ENCODE measurements at regions not wholly inside any gene's neighbourhood (a gene's known extent, or its start where the extent isn't known, plus 50 kb on each side); places are given as distances from the start of the nearest gene placed in this dataset.
"Not testable (repeated sequence)": the region's sequence is repeated elsewhere in the genome, so short reads cannot be mapped to it uniquely, and the experiment has no call there.

DNA sequence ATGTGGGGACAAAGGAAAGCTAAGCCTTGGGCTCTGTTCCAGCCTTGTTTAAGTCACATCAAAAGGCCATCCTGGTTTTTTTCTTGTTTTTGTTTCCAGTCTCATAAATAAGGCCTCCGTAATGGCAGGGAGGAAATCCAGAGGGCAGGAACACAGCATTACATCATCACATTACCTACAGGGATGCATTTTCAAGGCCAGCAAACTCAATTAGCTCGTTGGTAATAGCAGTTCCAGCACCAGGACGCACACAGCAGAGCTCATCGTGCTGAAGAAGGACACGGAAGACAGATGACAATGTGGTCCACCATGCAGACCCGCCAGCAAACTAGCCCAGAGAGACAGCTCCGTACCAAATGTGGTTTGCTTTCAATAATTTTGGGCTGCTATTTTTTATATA lies 1209.2 kb downstream of the TYW1 start:
- in situ Hi-C loops (cut with HindIII; ENCODE audit: low sequenced_read_pairs), result no loop called here

DNA sequence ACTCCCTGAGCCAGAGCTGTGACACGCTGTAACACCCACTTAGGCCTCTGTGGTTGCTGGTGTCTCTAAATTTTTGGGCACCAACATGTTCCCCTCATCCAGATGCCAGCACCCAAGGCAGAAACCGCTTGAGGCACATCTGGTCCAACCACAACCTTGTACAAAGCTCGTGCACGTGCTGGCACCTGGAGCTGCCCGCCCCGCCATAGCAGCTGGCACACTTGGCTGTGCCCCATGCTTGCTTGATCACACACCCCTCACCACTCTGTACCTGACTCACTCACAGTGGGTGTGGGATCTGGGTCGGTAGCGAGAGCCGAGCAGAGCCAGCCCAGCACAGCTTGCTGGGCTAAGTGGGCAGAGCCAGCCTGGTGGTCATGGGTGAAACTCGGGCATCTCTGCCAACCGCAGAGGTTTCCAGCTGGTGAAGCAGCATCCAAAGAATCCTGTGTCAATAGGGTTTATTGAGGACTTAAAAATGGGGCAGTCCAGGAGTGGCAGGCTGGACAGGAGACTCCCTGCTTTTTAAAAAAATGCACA lies 1210.4 kb downstream of the TYW1 start:
- in situ Hi-C loops (cut with HindIII; ENCODE audit: low sequenced_read_pairs), result no loop called here

- in situ Hi-C loops (cut with HindIII; ENCODE audit: low sequenced_read_pairs), result no loop called here
Observed at GRCh38 chr7:68207676-68208075, 1211.0 kb downstream of the TYW1 start.

DNA sequence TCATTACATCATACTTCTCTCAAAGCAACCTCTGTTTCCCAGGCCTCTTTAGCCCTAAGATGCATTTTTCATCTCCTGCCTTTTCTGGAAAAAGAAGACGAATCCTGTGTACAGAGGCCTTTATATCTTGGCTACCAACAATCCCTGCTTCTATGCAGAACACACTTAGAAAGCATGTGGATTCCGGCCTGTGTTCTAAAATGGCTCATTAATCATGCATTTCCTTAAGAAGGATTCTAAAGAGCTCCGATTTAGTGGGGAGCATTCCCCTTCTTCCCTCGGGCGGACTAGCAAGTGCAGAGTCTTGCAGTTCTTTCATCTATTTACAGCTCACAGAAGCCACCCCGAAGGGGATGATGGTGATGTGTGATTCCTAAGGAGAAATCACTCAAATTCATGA lies 1212.9 kb downstream of the TYW1 start:
- in situ Hi-C loops (cut with HindIII; ENCODE audit: low sequenced_read_pairs), result no loop called here

- in situ Hi-C loops (cut with HindIII; ENCODE audit: low sequenced_read_pairs), result no loop called here
Observed at GRCh38 chr7:68213838-68214237, 1217.2 kb downstream of the TYW1 start.

GRCh38 chr7:68216051-68216450 lies 1219.4 kb downstream of the TYW1 start:
- in situ Hi-C loops (cut with HindIII; ENCODE audit: low sequenced_read_pairs), result no loop called here

DNA sequence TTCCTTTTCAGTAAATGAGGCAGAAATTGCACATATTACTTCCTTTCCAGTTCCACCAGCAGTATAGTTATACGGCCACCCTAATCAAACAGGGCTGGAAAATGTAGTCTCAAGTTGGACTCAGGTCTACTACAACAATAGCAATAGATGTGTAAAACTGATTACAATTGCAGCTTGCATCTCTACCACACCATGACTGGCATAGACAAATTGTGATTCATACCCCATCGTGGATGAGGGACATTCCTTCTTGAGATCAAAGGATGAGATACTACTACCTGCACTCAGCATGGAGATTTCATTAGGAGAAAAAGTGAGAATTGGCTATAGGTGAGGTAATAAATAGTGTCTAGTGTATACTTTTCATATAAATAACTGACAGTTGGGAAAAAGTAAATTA lies 1220.8 kb downstream of the TYW1 start:
- in situ Hi-C loops (cut with HindIII; ENCODE audit: low sequenced_read_pairs), result no loop called here

DNA sequence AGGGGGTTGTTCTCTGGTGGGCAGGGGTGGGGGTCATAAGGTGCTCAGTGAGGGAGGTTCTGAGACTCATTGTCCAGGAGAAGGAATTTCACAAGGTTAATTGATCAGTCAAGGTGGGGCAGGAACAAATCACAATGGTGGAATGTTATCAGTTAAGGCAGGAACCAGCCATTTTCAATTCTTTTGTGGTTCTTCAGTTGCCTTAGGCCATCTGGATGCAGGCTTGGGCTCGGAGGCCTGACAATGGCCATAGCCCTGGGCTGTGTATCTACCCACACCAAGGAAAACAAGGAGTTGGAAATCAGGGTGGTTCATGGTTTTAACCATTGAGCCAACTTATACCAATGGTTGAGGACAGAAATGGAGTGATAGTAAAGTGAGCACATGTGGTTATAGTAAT lies 1221.8 kb downstream of the TYW1 start:
- in situ Hi-C loops (cut with HindIII; ENCODE audit: low sequenced_read_pairs), result no loop called here

GRCh38 chr7:68222311-68222710 lies 1225.7 kb downstream of the TYW1 start:
- in situ Hi-C loops (cut with HindIII; ENCODE audit: low sequenced_read_pairs), result no loop called here

DNA sequence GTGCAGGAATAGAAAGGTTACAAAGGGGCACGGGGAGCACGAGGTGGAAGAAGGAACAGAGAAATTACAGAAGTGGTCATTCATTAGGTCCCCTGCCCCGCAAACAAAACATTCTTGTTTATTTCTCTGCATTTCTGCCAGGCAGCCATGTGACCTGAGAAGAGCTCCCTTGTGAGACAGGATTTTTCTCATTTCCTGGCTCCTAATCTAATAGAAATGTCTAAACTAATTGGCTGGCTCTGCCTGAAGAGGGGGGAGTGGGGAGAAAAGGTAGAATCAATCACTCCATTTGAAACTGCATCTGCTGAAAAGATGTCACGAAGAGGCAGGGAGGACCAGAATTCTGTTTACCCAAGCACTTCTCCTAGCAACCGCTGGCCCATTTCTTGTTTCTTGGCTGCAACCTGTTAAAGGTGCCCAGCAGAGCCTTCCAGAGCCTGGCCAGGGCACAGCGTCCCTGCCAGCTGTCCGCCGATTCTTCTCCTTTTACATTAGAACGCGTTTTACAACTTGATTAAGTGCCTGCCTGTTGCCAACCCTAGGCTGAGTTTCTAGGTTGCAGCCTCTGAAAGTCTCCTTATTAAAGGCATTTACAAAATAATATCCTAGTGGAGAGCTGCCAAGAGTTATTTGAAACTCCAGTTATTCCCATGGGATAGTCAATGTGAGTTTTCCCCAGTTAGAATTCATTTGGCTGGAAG lies 1227.6 kb downstream of the TYW1 start:
- in situ Hi-C loops (cut with HindIII; ENCODE audit: low sequenced_read_pairs), result no loop called here

DNA sequence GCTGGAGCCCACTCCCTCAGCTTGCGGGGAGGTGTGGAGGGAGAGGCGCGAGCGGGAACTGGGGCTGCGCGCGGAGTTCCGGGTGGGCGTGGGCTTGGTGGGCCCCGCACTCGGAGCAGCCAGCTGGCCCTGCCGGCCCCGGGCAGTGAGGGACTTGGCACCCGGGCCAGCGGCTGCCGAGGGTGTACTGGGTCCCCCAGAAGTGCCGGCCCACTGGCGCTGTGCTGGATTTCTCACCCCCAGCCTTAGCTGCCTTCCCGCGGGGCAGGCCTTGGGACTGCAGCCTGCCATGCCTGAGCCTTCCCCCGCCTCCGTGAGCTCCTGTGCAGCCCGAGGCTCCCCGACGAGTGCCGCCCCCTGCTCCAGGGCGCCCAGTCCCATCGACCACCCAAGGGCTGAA lies 1234.4 kb downstream of the TYW1 start:
- in situ Hi-C loops (cut with HindIII; ENCODE audit: low sequenced_read_pairs), result not testable (repeated sequence)

GRCh38 chr7:68235937-68236336 lies 1239.3 kb downstream of the TYW1 start:
- in situ Hi-C loops (cut with HindIII; ENCODE audit: low sequenced_read_pairs), result no loop called here

- in situ Hi-C loops (cut with HindIII; ENCODE audit: low sequenced_read_pairs), result no loop called here
Observed at GRCh38 chr7:68238204-68238805, 1241.7 kb downstream of the TYW1 start.

DNA sequence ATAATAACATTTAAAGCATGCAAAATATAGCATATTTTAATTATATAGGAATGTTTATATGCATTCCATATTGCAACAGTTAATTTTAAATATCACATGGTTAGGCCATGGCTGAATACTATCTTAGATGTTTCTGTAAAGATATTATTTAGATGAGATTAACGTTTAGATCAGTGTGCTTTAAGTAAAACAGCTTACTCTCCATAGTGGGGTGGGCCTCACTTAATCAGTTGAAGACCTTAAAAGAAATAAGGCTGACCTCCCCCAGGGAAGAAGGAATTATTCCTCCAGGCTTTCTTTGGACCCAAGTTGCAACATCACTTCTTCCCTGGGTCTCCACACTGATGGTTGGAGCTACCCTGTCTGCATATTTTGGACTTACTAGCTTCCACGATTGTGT lies 1246.5 kb downstream of the TYW1 start:
- in situ Hi-C loops (cut with HindIII; ENCODE audit: low sequenced_read_pairs), result no loop called here

DNA sequence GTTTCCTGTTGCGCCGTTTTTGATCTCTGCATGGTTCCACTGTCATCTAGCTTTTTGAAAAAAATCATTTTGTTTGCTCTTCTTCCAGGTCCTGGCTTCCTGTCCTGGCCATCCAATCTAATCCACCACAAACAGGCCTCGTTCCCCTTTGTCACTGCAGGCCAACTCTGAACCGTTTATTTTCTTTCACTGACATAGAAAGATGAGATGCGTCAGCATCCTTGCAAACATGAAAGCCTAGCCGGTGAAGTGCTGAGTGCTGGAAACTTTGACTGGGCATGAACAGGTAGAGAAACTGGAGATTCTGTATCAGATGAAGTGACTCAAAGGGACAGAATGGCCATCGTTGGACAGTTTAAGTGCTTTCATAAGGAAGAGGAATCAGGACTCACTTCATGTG lies 1247.8 kb downstream of the TYW1 start:
- in situ Hi-C loops (cut with HindIII; ENCODE audit: low sequenced_read_pairs), result no loop called here

- in situ Hi-C loops (cut with HindIII; ENCODE audit: low sequenced_read_pairs), result no loop called here
Observed at GRCh38 chr7:68245688-68246087, 1249.1 kb downstream of the TYW1 start.

DNA sequence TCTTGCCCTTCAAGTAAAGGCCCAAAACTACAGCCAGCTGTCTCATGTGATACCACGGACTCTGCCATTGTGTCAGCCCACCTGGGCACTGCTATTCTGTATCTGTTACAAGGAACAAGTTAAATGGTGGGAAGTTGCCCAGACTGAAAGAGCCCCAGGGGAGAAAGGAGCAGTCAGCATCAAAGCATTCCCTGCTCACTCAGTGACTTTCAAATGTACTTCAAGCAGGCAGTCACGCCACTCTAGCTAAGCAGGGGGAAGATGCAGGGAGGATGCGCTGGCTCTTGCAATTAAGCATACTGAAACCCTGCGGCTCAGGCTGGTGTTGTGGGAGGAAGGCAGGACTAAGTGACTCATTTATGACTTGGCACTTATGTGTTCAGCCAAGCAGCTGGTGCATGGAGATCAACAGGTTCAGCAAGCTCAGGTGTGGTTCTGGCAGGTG lies 1249.6 kb downstream of the TYW1 start:
- in situ Hi-C loops (cut with HindIII; ENCODE audit: low sequenced_read_pairs), result no loop called here

GRCh38 chr7:68247126-68247525 lies 1250.5 kb downstream of the TYW1 start:
- in situ Hi-C loops (cut with HindIII; ENCODE audit: low sequenced_read_pairs), result no loop called here

GRCh38 chr7:68247571-68247970 lies 1250.9 kb downstream of the TYW1 start:
- in situ Hi-C loops (cut with HindIII; ENCODE audit: low sequenced_read_pairs), result no loop called here

GRCh38 chr7:68248973-68249372 lies 1252.3 kb downstream of the TYW1 start:
- in situ Hi-C loops (cut with HindIII; ENCODE audit: low sequenced_read_pairs), result no loop called here

DNA sequence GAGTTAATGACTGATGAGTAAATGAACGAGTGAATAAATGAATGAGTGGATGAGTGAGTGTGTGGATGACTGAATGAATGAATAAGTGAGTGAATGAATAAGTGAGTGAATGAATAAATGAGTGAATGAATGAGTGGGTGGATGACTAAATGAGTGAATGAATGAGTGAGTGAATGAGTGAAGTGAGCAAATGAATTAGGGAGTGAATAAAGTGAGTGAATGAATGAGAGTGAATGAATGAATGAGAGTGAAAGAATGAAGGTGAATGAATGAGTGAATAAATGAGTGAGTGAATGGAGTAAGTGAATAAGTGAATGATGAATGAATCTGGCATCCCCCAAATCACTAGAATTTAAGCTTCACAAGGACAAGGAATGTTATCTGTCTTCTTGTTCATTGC lies 1253.0 kb downstream of the TYW1 start:
- in situ Hi-C loops (cut with HindIII; ENCODE audit: low sequenced_read_pairs), result no loop called here

DNA sequence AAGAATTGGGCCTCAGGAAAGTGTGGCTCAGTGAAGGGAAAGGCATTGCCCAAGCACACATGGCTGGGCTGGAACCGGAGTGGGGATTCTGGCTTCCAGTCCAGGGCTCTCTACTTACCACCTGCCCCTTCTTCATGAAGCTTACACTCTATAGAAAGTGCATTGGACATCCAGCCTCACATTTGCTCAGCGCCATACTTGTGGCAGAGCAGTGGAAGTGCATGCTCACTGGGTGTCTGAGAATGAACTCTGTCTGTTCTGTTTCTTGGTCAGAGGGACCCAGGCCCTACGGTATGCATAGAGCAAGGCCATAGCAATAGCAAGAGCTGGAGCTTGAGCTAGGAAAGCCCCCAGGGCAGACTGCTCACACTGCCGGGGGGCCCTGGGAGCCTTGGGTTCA lies 1253.5 kb downstream of the TYW1 start:
- in situ Hi-C loops (cut with HindIII; ENCODE audit: low sequenced_read_pairs), result no loop called here

DNA sequence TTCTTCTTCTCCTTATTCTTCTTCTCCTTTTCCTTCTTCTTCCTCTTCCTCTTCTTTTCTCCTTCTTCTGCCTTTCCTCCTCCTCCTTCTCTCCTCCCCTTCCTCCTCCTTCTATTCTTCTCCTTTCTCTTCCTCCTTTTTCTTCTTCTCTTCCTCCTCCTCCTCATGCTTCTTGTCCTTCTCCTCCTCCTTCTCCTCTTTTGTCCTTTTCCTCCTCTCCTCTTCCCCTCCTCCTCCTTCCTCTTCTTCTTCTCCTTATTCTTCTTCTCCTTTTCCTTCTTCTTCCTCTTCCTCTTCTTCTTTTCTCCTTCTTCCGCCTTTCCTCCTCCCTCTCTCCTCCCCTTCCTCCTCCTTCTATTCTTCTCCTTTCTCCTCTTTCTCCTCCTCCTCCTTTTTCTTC lies 1258.2 kb downstream of the TYW1 start:
- in situ Hi-C loops (cut with HindIII; ENCODE audit: low sequenced_read_pairs), result not testable (repeated sequence)

All from DLD1 (cell line).